Fibroblast of lung (primary cell): ENCODE measurements at regions not wholly inside any gene's neighbourhood (a gene's known extent, or its start where the extent isn't known, plus 50 kb on each side); places are given as distances from the start of the nearest gene placed in this dataset.

ENCODE experiments used
- DNase-seq, 2 donors: peaks; one replicate each; pipeline versions ENCODE4 v3.0.0 to v3.0.0-alpha.2; 2010; ENCODE audit warnings: low read depth in 2 of 2
- H2AFZ ChIP-seq: 2 replicates; pipeline ENCODE4 v1.5.1; 2012; ENCODE audit warnings: low read length, control low read depth, inconsistent platforms
- H3K27ac ChIP-seq: 2 replicates; pipeline ENCODE4 v1.5.1; 2011; ENCODE audit warnings: low read length, control low read depth; ENCODE audit not compliant: insufficient read depth
- H3K27me3 ChIP-seq: 2 replicates; pipeline ENCODE4 v1.5.1; 2011; ENCODE audit warnings: mild to moderate bottlenecking, low read length; ENCODE audit not compliant: control insufficient read depth, insufficient read depth
- H3K36me3 ChIP-seq: 2 replicates; pipeline ENCODE4 v1.5.1; 2011; ENCODE audit warnings: low read length; ENCODE audit not compliant: control insufficient read depth, insufficient read depth
- H3K4me1 ChIP-seq: 2 replicates; pipeline ENCODE4 v1.5.1; 2011; ENCODE audit warnings: low read length; ENCODE audit not compliant: control insufficient read depth, insufficient read depth; ENCODE audit errors: extremely low read depth
- H3K4me2 ChIP-seq: 2 replicates; pipeline ENCODE4 v1.5.1; 2011; ENCODE audit warnings: low read length, control low read depth; ENCODE audit not compliant: insufficient read depth; ENCODE audit errors: extremely low read depth
- H3K4me3 ChIP-seq, 4 experiments: fragments of 200-600 bp in 1 of 4; sonication (generic) in 1 of 4; replicated peaks in 1 of 4; 2 replicates each; pipeline ENCODE4 v1.5.1; 2011 to 2016; ENCODE audit warnings: low read length in 4 of 4, low read depth in 3 of 4, mild to moderate bottlenecking in 3 of 4, control low read depth in 2 of 4, inconsistent platforms in 1 of 4, mixed read lengths in 1 of 4; ENCODE audit not compliant: insufficient read depth in 1 of 4; ENCODE audit errors: control extremely low read depth in 1 of 4
- H3K79me2 ChIP-seq: 2 replicates; pipeline ENCODE4 v1.5.1; 2012; ENCODE audit warnings: mild to moderate bottlenecking, low read length, inconsistent platforms; ENCODE audit not compliant: control insufficient read depth, insufficient read depth
- H3K9ac ChIP-seq: 2 replicates; pipeline ENCODE4 v1.5.1; 2011; ENCODE audit warnings: mild to moderate bottlenecking, low read length, control low read depth; ENCODE audit not compliant: insufficient read depth
- H3K9me3 ChIP-seq: 2 replicates; pipeline ENCODE4 v1.5.1; 2012; ENCODE audit warnings: low read depth, low read length; ENCODE audit not compliant: control insufficient read depth, insufficient read depth
- H4K20me1 ChIP-seq: 2 replicates; pipeline ENCODE4 v1.5.1; 2011; ENCODE audit warnings: low read length; ENCODE audit not compliant: control insufficient read depth, insufficient read depth; ENCODE audit errors: extremely low read depth
- EZH2 ChIP-seq: IDR thresholded peaks from 2 replicates; pipeline ENCODE4 v1.5.1; 2012; ENCODE audit warnings: low read length, control low read depth, mild to moderate bottlenecking; ENCODE audit errors: missing control alignments
- TF ChIP-seq, protein P1 (sequence below), 2 donors: IDR thresholded peaks in 1 of 2; conservative IDR thresholded peaks in 1 of 2; 1 replicate in 1 of 2; 2 replicates in 1 of 2; pipeline ENCODE4 v1.5.1; 2011 to 2012; ENCODE audit warnings: low read length in 2 of 2, control low read depth in 1 of 2, inconsistent platforms in 1 of 2, low read depth in 1 of 2, mild to moderate bottlenecking in 1 of 2

DNA sequence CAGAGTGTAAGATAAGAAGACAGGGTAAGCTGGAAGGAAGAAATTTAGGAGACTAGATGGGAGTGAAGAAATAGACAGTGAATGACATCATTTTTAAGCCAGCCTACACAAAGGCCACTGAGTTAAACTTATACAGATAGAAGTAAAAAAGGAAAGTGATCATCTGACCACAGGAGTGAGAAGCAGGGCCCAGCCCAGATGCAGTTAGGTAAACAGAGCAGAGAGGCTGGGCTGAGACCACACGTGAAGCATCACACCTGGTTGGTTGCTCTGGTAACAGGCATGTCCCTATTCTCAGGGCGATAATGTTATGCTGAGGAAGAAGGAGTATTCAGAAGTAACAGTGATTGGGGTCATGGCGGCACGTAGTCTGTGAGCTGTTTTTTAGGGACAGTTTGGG lies 1079.4 kb downstream of the AACS start:
- Histone ChIP-seq H3K27ac (no peak overlapping the region), H3K79me2 (no peaks in the 10 kb centered on the region), H3K9me3 (no peaks in the 10 kb centered on the region), H3K4me3 (no peak overlapping the region), H3K4me2 (no peak overlapping the region), H3K27me3 (no peaks in the 10 kb centered on the region), H2AFZ (no peak overlapping the region), H3K9ac (no peak overlapping the region), H4K20me1 (no peaks in the 10 kb centered on the region), H3K36me3 (no peaks in the 10 kb centered on the region), H3K4me1 (no peaks in the 10 kb centered on the region)
- no peak for TF ChIP-seq EZH2
- TF ChIP-seq, protein P1, sequence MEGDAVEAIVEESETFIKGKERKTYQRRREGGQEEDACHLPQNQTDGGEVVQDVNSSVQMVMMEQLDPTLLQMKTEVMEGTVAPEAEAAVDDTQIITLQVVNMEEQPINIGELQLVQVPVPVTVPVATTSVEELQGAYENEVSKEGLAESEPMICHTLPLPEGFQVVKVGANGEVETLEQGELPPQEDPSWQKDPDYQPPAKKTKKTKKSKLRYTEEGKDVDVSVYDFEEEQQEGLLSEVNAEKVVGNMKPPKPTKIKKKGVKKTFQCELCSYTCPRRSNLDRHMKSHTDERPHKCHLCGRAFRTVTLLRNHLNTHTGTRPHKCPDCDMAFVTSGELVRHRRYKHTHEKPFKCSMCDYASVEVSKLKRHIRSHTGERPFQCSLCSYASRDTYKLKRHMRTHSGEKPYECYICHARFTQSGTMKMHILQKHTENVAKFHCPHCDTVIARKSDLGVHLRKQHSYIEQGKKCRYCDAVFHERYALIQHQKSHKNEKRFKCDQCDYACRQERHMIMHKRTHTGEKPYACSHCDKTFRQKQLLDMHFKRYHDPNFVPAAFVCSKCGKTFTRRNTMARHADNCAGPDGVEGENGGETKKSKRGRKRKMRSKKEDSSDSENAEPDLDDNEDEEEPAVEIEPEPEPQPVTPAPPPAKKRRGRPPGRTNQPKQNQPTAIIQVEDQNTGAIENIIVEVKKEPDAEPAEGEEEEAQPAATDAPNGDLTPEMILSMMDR (conservative IDR thresholded peaks at IDR 0.05 in 1 of 2, IDR thresholded peaks at IDR 0.05 in 1 of 2; ENCODE audit: low read depth in 1 of 2, low read length in 2 of 2) = no peak
- no peak for DNase-seq

DNA sequence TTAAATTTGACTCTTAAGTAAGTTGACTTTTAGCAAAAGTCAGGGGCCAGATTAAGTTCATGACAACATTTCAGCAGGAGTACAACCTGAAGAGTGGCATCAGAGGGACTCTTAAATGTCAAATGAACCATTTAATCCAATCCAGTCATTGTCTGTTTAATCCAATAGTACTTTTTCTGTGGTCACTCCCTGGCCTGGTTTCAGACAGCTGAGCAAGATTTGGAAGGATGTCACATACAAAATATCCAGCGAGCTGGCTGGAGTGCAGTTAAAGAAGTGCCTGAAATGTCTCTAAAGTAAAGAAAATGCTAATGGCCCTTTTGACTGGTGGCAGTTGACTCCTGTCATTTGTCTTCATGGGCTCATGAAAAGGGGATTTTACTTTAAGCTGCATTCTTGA lies 1082.1 kb downstream of the AACS start:
- H2AFZ ChIP-seq = no peak overlapping the region
- H3K36me3 ChIP-seq = no peaks in the 10 kb centered on the region
- H3K79me2 ChIP-seq = no peaks in the 10 kb centered on the region
- no peaks in the 10 kb centered on the region for H3K4me1 ChIP-seq
- no peak for DNase-seq
- H3K27ac ChIP-seq = no peak overlapping the region
- H3K9me3 ChIP-seq = no peaks in the 10 kb centered on the region
- H3K9ac ChIP-seq = no peak overlapping the region
- H3K27me3 ChIP-seq = no peaks in the 10 kb centered on the region
- no peak for TF ChIP-seq EZH2
- TF ChIP-seq, protein P1 (conservative IDR thresholded peaks at IDR 0.05 in 1 of 2, IDR thresholded peaks at IDR 0.05 in 1 of 2; ENCODE audit: low read depth in 1 of 2, low read length in 2 of 2) = no peak
- H3K4me3 ChIP-seq = no peak overlapping the region
- no peaks in the 10 kb centered on the region for H4K20me1 ChIP-seq
- no peak overlapping the region for H3K4me2 ChIP-seq

DNA sequence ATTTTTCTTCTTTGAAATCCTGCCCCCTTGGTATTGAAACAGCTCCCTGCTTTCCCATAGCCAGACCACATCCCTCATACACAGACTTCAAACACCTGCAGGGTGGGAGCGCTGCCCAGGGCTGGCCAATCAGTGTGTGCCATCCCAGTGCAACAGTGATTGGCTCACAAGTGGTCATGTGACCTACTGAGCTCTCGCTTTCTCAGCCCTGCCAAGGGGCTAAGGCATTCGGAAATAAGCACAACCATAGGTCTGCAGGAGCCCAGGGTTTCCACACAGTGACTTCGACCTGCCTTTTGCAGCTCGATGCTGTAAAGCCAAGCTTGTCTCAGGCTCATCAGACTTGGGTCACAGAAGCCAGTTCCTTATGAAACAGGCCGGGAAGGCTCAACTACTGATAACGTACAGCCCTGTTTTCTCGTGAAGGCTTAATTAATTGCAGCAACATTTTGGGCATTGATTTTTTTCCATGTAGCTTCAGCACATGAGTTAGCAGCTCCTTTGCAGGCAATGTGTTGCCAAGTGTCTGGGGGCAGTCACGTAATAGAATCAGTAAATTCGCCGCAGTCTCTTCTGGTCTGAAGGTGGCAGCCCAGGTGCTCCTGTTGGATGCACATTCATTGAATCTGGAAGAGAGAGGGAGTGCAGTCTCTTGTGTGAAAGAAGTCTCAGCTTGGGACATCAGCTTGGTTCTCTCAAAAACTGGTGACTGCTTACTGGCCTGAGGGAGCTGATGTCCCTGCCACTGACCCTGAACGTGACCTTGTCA lies 1091.8 kb downstream of the AACS start:
- H3K4me1 ChIP-seq = no peaks in the 10 kb centered on the region
- TF ChIP-seq, protein P1 (conservative IDR thresholded peaks at IDR 0.05 in 1 of 2, IDR thresholded peaks at IDR 0.05 in 1 of 2; ENCODE audit: low read depth in 1 of 2, low read length in 2 of 2) = no peak
- TF ChIP-seq EZH2 = no peak
- H4K20me1 ChIP-seq = no peaks in the 10 kb centered on the region
- H3K36me3 ChIP-seq = no peaks in the 10 kb centered on the region
- no peak overlapping the region for H3K4me3 ChIP-seq
- no peak overlapping the region for H3K27ac ChIP-seq
- H3K9me3 ChIP-seq = no peaks in the 10 kb centered on the region
- no peak overlapping the region for H3K4me2 ChIP-seq
- no peak for DNase-seq
- H3K9ac ChIP-seq = no peak overlapping the region
- H2AFZ ChIP-seq = no peak overlapping the region
- H3K27me3 ChIP-seq = no peaks in the 10 kb centered on the region
- no peaks in the 10 kb centered on the region for H3K79me2 ChIP-seq
